SU-DHL-6 (cell line): ENCODE measurements at regions not wholly inside any gene's neighbourhood (a gene's known extent, or its start where the extent isn't known, plus 50 kb on each side); places are given as distances from the start of the nearest gene placed in this dataset.

ENCODE experiments used
- H2AFZ ChIP-seq: fragments of 200-600 bp; sonication (generic); 2 replicates; pipeline ENCODE4 v1.6.1; 2014; ENCODE audit warnings: low read depth, mild to moderate bottlenecking, moderate library complexity, mixed read lengths, antibody characterized with exemption, low read length; ENCODE audit not compliant: severe bottlenecking
- H3F3A ChIP-seq: fragments of 200-600 bp; shearing (Covaris generic); 2 replicates; pipeline ENCODE4 v1.6.0; 2016; ENCODE audit warnings: antibody characterized with exemption, mild to moderate bottlenecking; ENCODE audit not compliant: insufficient read depth
- H3K27ac ChIP-seq: fragments of 200-600 bp; sonication (generic); 2 replicates; pipeline ENCODE4 v1.5.1; 2016; ENCODE audit warnings: low read depth, mild to moderate bottlenecking, low read length, moderate library complexity, mixed read lengths
- H3K27me3 ChIP-seq: fragments of 200-600 bp; sonication (generic), shearing (Covaris generic); 2 replicates; pipeline ENCODE4 v1.6.0; 2014; ENCODE audit warnings: mild to moderate bottlenecking, low read length
- H3K36me3 ChIP-seq: fragments of 200-600 bp; sonication (generic); 2 replicates; pipeline ENCODE4 v1.6.1; 2014; ENCODE audit warnings: mild to moderate bottlenecking, low read length, mixed read lengths
- H3K4me2 ChIP-seq: fragments of 300-600, 200-600 bp; shearing (Covaris generic), sonication (generic); 2 replicates; pipeline ENCODE4 v1.6.0; 2014; ENCODE audit warnings: low read length, low read depth, mild to moderate bottlenecking; ENCODE audit not compliant: poor library complexity, severe bottlenecking
- H3K4me3 ChIP-seq: fragments of 200-600 bp; sonication (generic); 2 replicates; pipeline ENCODE4 v1.5.1; 2014; ENCODE audit warnings: antibody characterized with exemption, low read length, mild to moderate bottlenecking, mixed read lengths; ENCODE audit not compliant: insufficient read depth, poor library complexity, severe bottlenecking
- H3K79me2 ChIP-seq: fragments of 200-600 bp; sonication (generic); 2 replicates; pipeline ENCODE4 v1.6.1; 2014; ENCODE audit warnings: mild to moderate bottlenecking, low read length, moderate library complexity; ENCODE audit not compliant: insufficient read depth
- H3K9ac ChIP-seq: fragments of 200-600 bp; sonication (generic); 2 replicates; pipeline ENCODE4 v1.7.0; 2014; ENCODE audit warnings: mild to moderate bottlenecking, low read length
- H3K9me2 ChIP-seq: fragments of 200-600 bp; sonication (generic); replicated peaks from 2 replicates; pipeline ENCODE4 v1.6.1; 2014; ENCODE audit warnings: low read length; ENCODE audit not compliant: insufficient read depth
- H3K9me3 ChIP-seq: fragments of 200-600 bp; sonication (generic); 2 replicates; pipeline ENCODE4 v1.6.1; 2014; ENCODE audit warnings: low read length, mixed read lengths; ENCODE audit not compliant: insufficient read depth
- H4K20me1 ChIP-seq: fragments of 200-600 bp; sonication (generic); 2 replicates; pipeline ENCODE4 v1.6.1; 2014; ENCODE audit warnings: low read depth, mild to moderate bottlenecking, antibody characterized with exemption, low read length, moderate library complexity, mixed read lengths
- CTCF ChIP-seq: fragments of 200-600 bp; sonication (generic); IDR thresholded peaks from one replicate; pipeline ENCODE4 v1.5.1; 2017; ENCODE audit warnings: antibody characterized with exemption, mild to moderate bottlenecking, low read length, moderate library complexity; ENCODE audit not compliant: insufficient read depth, poor library complexity, severe bottlenecking
- EZH2phosphoT487 ChIP-seq: fragments of 200-600 bp; sonication (generic), shearing (Covaris generic); conservative IDR thresholded peaks from 2 replicates; pipeline ENCODE4 v1.6.1; 2018; ENCODE audit warnings: mild to moderate bottlenecking, antibody characterized with exemption, low read length, moderate library complexity, mixed read lengths

- TF ChIP-seq EZH2phosphoT487: no peak
- no peak for TF ChIP-seq CTCF
- H3K27me3 ChIP-seq: no peaks in the 10 kb centered on the region
- no peak overlapping the region for H3K4me2 ChIP-seq
- H3F3A ChIP-seq: no peaks in the 10 kb centered on the region
- H3K9me2 ChIP-seq: no peaks in the 10 kb centered on the region
- H3K9ac ChIP-seq: no peak overlapping the region
- H4K20me1 ChIP-seq: no peaks in the 10 kb centered on the region
- H3K36me3 ChIP-seq: no peaks in the 10 kb centered on the region
- no peak overlapping the region for H2AFZ ChIP-seq
- no peak overlapping the region for H3K27ac ChIP-seq
- H3K79me2 ChIP-seq: no peaks in the 10 kb centered on the region
- no peaks in the 10 kb centered on the region for H3K9me3 ChIP-seq
- no peak overlapping the region for H3K4me3 ChIP-seq
Observed at GRCh38 chr13:99768986-99769385, 202.6 kb downstream of the ZIC5 start.

GRCh38 chr13:99766641-99767045 is 204.9 kb downstream of the ZIC5 start:
- H3K9me2 ChIP-seq: no peaks in the 10 kb centered on the region
- H3K36me3 ChIP-seq: no peaks in the 10 kb centered on the region
- H4K20me1 ChIP-seq: no peaks in the 10 kb centered on the region
- no peak overlapping the region for H2AFZ ChIP-seq
- H3K27me3 ChIP-seq: no peaks in the 10 kb centered on the region
- TF ChIP-seq EZH2phosphoT487 (no peak), CTCF (no peak)
- no peak overlapping the region for H3K4me3 ChIP-seq
- H3K9ac ChIP-seq: no peak overlapping the region
- H3K27ac ChIP-seq: no peak overlapping the region
- no peak overlapping the region for H3K4me2 ChIP-seq
- no peaks in the 10 kb centered on the region for H3F3A ChIP-seq
- no peaks in the 10 kb centered on the region for H3K79me2 ChIP-seq
- H3K9me3 ChIP-seq: no peaks in the 10 kb centered on the region

GRCh38 chr13:99765869-99766268 is 205.7 kb downstream of the ZIC5 start:
- no peak for TF ChIP-seq EZH2phosphoT487
- no peak for TF ChIP-seq CTCF
- Histone ChIP-seq H3K9ac (no peak overlapping the region), H3K27me3 (no peaks in the 10 kb centered on the region), H3K9me2 (no peaks in the 10 kb centered on the region), H3F3A (no peaks in the 10 kb centered on the region), H4K20me1 (no peaks in the 10 kb centered on the region), H3K27ac (no peak overlapping the region), H3K36me3 (no peaks in the 10 kb centered on the region), H3K4me3 (no peak overlapping the region), H3K79me2 (no peaks in the 10 kb centered on the region), H2AFZ (no peak overlapping the region), H3K9me3 (no peaks in the 10 kb centered on the region), H3K4me2 (no peak overlapping the region)

- Histone ChIP-seq H3F3A (no peaks in the 10 kb centered on the region), H3K9me2 (no peaks in the 10 kb centered on the region), H3K4me2 (no peak overlapping the region), H2AFZ (no peak overlapping the region), H3K27ac (no peak overlapping the region), H3K9me3 (no peaks in the 10 kb centered on the region), H3K4me3 (no peak overlapping the region), H4K20me1 (no peaks in the 10 kb centered on the region), H3K79me2 (no peaks in the 10 kb centered on the region), H3K9ac (no peak overlapping the region), H3K27me3 (no peaks in the 10 kb centered on the region), H3K36me3 (no peaks in the 10 kb centered on the region)
- TF ChIP-seq CTCF (no peak), EZH2phosphoT487 (no peak)
Observed at GRCh38 chr13:99760456-99760855, 211.1 kb downstream of the ZIC5 start.
